Spleen (tissue), 11 donors: ENCODE measurements at regions not wholly inside any gene's neighbourhood (a gene's known extent, or its start where the extent isn't known, plus 50 kb on each side); places are given as distances from the start of the nearest gene placed in this dataset.

Experiments used
- DNase-seq: peaks from one replicate; pipeline ENCODE4 v3.0.0-alpha.2; 2020
- H3K27ac ChIP-seq, 8 donors: fragments of 200-600 bp; sonication (generic) in 7 of 8; 1 replicate in 4 of 8; 2 replicates in 4 of 8; pipeline versions ENCODE4 v1.5.0 to v1.8.0; 2016 to 2021; ENCODE audit warnings: inconsistent platforms in 4 of 8, mild to moderate bottlenecking in 4 of 8, moderate library complexity in 1 of 8
- H3K27me3 ChIP-seq, 7 donors: fragments of 200-600 bp; sonication (generic) in 6 of 7; replicated peaks in 1 of 7; 1 replicate in 4 of 7; 2 replicates in 3 of 7; pipeline versions ENCODE4 v1.5.0 to v1.8.0; 2016 to 2021; ENCODE audit warnings: inconsistent platforms in 3 of 7, mild to moderate bottlenecking in 1 of 7
- H3K36me3 ChIP-seq, 6 donors: fragments of 200-600 bp; sonication (generic) in 5 of 6; 1 replicate in 4 of 6; 2 replicates in 2 of 6; pipeline versions ENCODE4 v1.5.0 to v1.8.0; 2016 to 2021; ENCODE audit warnings: inconsistent platforms in 2 of 6
- H3K4me1 ChIP-seq, 6 donors: fragments of 200-600 bp; sonication (generic) in 5 of 6; 1 replicate in 3 of 6; 2 replicates in 3 of 6; pipeline versions ENCODE4 v1.5.0 to v1.8.0; 2016 to 2021; ENCODE audit warnings: inconsistent platforms in 3 of 6
- H3K4me3 ChIP-seq, 8 donors: fragments of 200-600 bp; sonication (generic) in 7 of 8; 1 replicate in 4 of 8; 2 replicates in 4 of 8; pipeline versions ENCODE4 v1.5.0 to v1.8.0; 2016 to 2021; ENCODE audit warnings: inconsistent platforms in 4 of 8, mild to moderate bottlenecking in 4 of 8, moderate library complexity in 2 of 8
- H3K9me3 ChIP-seq, 8 donors: fragments of 200-600 bp; sonication (generic) in 7 of 8; 1 replicate in 4 of 8; 2 replicates in 4 of 8; pipeline versions ENCODE4 v1.5.0 to v1.8.0; 2016 to 2021; ENCODE audit warnings: inconsistent platforms in 4 of 8
- CTCF ChIP-seq, 11 experiments: fragments of 200-600 bp in 7 of 11; fragments of 450-650 bp in 4 of 11; sonication (generic) in 4 of 11; IDR thresholded peaks in 8 of 11; conservative IDR thresholded peaks in 3 of 11; 1 replicate in 7 of 11; 2 replicates in 4 of 11; pipeline versions ENCODE4 v1.4.0 to v1.8.0; 2016 to 2021; ENCODE audit warnings: antibody characterized with exemption in 11 of 11, inconsistent platforms in 4 of 11, mild to moderate bottlenecking in 1 of 11
- POLR2A ChIP-seq, 3 donors: fragments of 450-650 bp; IDR thresholded peaks; one replicate each; pipeline ENCODE4 v1.5.1; 2017; ENCODE audit warnings: antibody characterized with exemption in 3 of 3, mild to moderate bottlenecking in 1 of 3
- POLR2AphosphoS5 ChIP-seq, 3 donors: sonication (generic); formaldehyde crosslinking; IDR thresholded peaks; one replicate each; pipeline ENCODE4 v1.5.1; 2017; ENCODE audit warnings: antibody characterized with exemption in 3 of 3
- WGBS, 5 donors: extraction: QIAGEN DNeasy Blood & Tissue Kit in 3 of 5; methylation state at CpG; one replicate each; pipeline versions ENCODE4 v1.1.5 to v1.1.7; 2013 to 2018; 5-methylcytosine and 5-hydroxymethylcytosine counted together
- intact Hi-C: fragments of 100-400 bp; cut with DNase I; formaldehyde crosslinking; loops from one replicate; pipeline ENCODE4 v1.15.0; 2023; ENCODE audit warnings: low total_unique reads
- donor health status: healthy with polysubstance abuse.
- donor health status: DM: no; HTN: no; CAD: no; lungs with moderate emphysema.
- donor health status: DM: no; HTN: no; CAD: no.
- donor health status: Bipolar disorder and iron deficiency.
- donor health status: healthy.
- donor health status: DM: no; HTN: no; CAD: no.
- donor health status: DM: yes; HTN: yes; CAD: no.

- no peak overlapping the region for H3K4me3 ChIP-seq
- no peaks in the 10 kb centered on the region for H3K4me1 ChIP-seq
- TF ChIP-seq POLR2AphosphoS5 (IDR thresholded peaks at IDR 0.05): no peak
- no peak for TF ChIP-seq POLR2A (IDR thresholded peaks at IDR 0.05)
- TF ChIP-seq CTCF (IDR thresholded peaks at IDR 0.05 in 8 of 11, conservative IDR thresholded peaks at IDR 0.05 in 3 of 11): no peak
- WGBS, 5 donors: 85 to 97% (median 93%) methylated on average over 1 of the region's 1 CpG
- H3K36me3 ChIP-seq: no peaks in the 10 kb centered on the region
- DNase-seq: no peak
- H3K27ac ChIP-seq: no peak overlapping the region
- intact Hi-C loops: no loop called here
- peaks cover 0 to 4% (median 0%) of the 10 kb centered on the region in 8 donors for H3K9me3 ChIP-seq
- peaks cover 0 to 6% (median 0%) of the 10 kb centered on the region in 7 donors for H3K27me3 ChIP-seq
These were observed 51.0 kb upstream of the L3MBTL3 start for GRCh38 chr6:129967427-129967826.

GRCh38 chr6:129966125-129966524, 52.3 kb upstream of the L3MBTL3 start:
- no peak for DNase-seq
- Histone ChIP-seq H3K4me3 (no peak overlapping the region), H3K27me3 (peaks cover 0 to 6% (median 0%) of the 10 kb centered on the region in 7 donors), H3K9me3 (peaks cover 0 to 4% (median 0%) of the 10 kb centered on the region in 8 donors), H3K36me3 (no peaks in the 10 kb centered on the region), H3K27ac (no peak overlapping the region), H3K4me1 (no peaks in the 10 kb centered on the region)
- whole genome bisulfite sequencing, 5 donors: 79 to 95% (median 88%) methylated on average over 2 of the region's 2 CpGs
- intact Hi-C loops: no loop called here
- TF ChIP-seq POLR2AphosphoS5 (IDR thresholded peaks at IDR 0.05): no peak
- no peak for TF ChIP-seq CTCF (IDR thresholded peaks at IDR 0.05 in 8 of 11, conservative IDR thresholded peaks at IDR 0.05 in 3 of 11)
- no peak for TF ChIP-seq POLR2A (IDR thresholded peaks at IDR 0.05)

GRCh38 chr6:129965096-129965495, 53.3 kb upstream of the L3MBTL3 start:
- TF ChIP-seq POLR2AphosphoS5 (IDR thresholded peaks at IDR 0.05) (no peak), CTCF (IDR thresholded peaks at IDR 0.05 in 8 of 11, conservative IDR thresholded peaks at IDR 0.05 in 3 of 11) (no peak), POLR2A (IDR thresholded peaks at IDR 0.05) (no peak)
- 93 to 99% (median 96%) methylated on average over 2 of the region's 2 CpGs for WGBS, 5 donors

GRCh38 chr6:129959358-129959930, 58.9 kb upstream of the L3MBTL3 start:
- no peaks in the 10 kb centered on the region for H3K4me1 ChIP-seq
- H3K27me3 ChIP-seq: no peaks in the 10 kb centered on the region
- no peak overlapping the region for H3K27ac ChIP-seq
- 82 to 94% (median 92%) methylated on average over 10 to 16 of the region's 16 CpGs for WGBS, 5 donors
- DNase-seq: no peak
- intact Hi-C loops: no loop called here
- no peak overlapping the region for H3K4me3 ChIP-seq
- TF ChIP-seq POLR2AphosphoS5 (IDR thresholded peaks at IDR 0.05) (no peak), POLR2A (IDR thresholded peaks at IDR 0.05) (no peak), CTCF (IDR thresholded peaks at IDR 0.05 in 8 of 11, conservative IDR thresholded peaks at IDR 0.05 in 3 of 11) (no peak)
- H3K9me3 ChIP-seq: peaks cover 0 to 23% (median 0%) of the 10 kb centered on the region in 8 donors
- no peaks in the 10 kb centered on the region for H3K36me3 ChIP-seq

More at GRCh38 chr6:129965096-129965495, 53.3 kb upstream of the L3MBTL3 start:
- Histone ChIP-seq H3K27ac (no peak overlapping the region), H3K4me1 (no peaks in the 10 kb centered on the region), H3K27me3 (peaks cover 0 to 6% (median 0%) of the 10 kb centered on the region in 7 donors), H3K9me3 (peaks cover 0 to 4% (median 0%) of the 10 kb centered on the region in 8 donors), H3K4me3 (no peak overlapping the region), H3K36me3 (no peaks in the 10 kb centered on the region)
- intact Hi-C loops: no loop called here
- no peak for DNase-seq
